ENCODE measurements at regions not wholly inside any gene's neighbourhood (a gene's known extent, or its start where the extent isn't known, plus 50 kb on each side); places are given as distances from the start of the nearest gene placed in this dataset.

DNA sequence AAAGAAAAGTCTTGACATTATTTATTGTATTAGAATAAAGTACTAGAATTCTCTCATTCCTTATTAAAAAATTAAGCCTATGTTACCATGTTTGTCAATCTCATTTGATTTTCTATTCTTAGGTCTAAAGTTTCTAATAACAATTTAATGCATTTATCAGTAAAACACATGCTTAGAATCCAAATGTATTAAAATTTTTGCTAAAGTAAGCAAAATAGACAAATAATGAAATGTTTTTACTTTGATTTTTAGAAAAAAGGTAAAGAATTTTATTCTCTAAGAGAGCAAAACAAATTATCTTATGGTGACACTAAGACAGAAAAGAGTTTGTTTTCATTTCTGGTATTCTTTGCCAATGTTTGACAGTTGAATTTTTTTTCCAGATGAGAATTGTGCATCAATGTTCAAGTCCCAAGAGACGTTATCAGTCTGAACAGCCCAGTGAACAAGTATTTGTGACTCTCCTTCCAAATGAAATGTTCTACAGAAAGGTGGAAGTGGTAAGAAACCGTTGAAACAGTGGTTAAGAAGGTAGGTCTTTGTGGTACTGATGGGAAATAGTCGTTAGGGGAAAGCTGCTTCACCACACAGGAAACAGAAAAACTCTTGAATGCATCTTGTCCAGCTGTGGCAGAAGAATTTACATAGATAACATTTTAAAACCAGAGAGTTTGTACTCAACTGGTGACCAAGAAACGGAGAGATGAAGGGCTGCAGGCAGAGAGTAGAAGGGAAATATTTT lies 402.5 kb downstream of the PTPRC start:
- no peak overlapping the region for H3K27ac ChIP-seq
- TF ChIP-seq, protein P1, sequence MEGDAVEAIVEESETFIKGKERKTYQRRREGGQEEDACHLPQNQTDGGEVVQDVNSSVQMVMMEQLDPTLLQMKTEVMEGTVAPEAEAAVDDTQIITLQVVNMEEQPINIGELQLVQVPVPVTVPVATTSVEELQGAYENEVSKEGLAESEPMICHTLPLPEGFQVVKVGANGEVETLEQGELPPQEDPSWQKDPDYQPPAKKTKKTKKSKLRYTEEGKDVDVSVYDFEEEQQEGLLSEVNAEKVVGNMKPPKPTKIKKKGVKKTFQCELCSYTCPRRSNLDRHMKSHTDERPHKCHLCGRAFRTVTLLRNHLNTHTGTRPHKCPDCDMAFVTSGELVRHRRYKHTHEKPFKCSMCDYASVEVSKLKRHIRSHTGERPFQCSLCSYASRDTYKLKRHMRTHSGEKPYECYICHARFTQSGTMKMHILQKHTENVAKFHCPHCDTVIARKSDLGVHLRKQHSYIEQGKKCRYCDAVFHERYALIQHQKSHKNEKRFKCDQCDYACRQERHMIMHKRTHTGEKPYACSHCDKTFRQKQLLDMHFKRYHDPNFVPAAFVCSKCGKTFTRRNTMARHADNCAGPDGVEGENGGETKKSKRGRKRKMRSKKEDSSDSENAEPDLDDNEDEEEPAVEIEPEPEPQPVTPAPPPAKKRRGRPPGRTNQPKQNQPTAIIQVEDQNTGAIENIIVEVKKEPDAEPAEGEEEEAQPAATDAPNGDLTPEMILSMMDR (conservative IDR thresholded peaks at IDR 0.05), result no peak

DNA sequence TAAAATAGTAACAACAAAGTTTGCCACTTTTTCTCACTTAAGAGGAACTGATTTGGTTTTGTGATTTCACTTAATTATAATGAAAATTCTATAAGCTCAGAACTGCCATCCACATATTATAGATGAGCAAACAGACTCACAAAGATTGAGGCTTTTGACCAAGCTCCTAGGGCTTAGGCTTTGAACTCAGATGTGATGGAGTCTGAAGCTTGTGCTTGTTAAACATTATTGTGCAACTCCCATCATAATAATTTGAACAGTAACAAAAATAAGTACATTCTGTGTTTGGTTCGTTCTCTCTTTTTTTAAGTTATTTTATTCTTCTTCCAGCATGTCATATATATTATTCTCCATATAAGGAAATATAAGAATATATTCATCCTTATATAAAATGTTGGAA lies 403.4 kb downstream of the PTPRC start:
- TF ChIP-seq, protein P1 (conservative IDR thresholded peaks at IDR 0.05), result no peak
- H3K27ac ChIP-seq, result no peak overlapping the region

DNA sequence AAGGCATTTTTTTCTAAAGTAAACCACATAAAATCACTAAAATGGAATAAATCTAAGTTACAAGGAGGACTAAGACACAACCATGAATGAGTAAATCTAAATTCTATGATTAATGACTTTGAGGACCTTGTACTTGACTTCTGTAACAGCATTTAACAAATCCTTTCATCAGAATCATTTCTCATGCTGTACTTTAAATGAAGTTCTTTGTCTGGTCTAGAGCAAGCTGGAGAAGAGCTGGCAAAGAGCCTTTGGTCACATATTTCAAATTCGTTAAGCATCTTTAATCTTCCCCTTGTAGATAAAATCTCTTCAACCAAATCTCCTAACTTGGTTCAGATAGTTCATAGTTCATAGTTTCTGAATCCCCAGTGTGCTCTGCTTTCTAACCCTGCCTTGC lies 405.4 kb downstream of the PTPRC start:
- TF ChIP-seq, protein P1 (conservative IDR thresholded peaks at IDR 0.05), result no peak
- no peak overlapping the region for H3K27ac ChIP-seq

DNA sequence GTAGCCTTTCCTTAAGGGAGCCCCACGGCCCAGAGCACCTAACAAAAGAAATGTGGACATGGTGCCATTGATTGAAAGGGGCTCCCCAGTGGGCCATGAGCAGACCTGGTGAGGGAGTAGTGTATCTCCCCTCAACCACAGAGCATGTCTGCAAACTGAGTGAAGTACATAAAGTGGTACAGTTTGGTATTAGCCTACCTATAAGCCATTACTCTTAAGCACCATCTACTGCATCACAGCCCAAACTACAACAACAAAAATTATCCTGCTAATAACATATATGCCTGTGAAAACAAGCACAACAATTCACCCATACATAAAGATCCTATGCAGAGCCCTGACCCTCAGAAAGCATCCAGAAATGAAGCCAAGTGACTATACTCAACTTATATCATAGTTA lies 407.8 kb downstream of the PTPRC start:
- H3K27ac ChIP-seq, result no peak overlapping the region

DNA sequence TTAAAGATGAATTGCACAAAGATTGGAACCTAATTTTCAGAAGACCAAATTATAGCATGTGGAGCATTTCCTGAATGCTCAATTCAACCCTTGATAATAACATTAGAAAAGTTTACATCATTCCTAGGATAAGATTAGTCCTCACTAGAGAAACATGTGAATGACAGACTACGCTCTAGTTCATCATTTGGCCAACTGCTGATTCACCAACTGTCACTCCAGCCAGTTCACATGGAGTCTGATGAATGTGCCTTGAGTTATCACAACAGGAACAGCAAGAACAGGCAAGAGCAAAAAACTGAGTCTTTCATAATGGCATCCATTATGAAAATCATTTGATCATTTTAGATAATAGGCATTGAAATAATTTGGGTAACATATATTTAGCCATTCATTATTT lies 415.9 kb downstream of the PTPRC start:
- H3K27ac ChIP-seq, result no peak overlapping the region
- TF ChIP-seq, protein P1 (conservative IDR thresholded peaks at IDR 0.05), result no peak

More for the DNA sequence above, 407.8 kb downstream of the PTPRC start:
- TF ChIP-seq, protein P1 (conservative IDR thresholded peaks at IDR 0.05), result no peak

DNA sequence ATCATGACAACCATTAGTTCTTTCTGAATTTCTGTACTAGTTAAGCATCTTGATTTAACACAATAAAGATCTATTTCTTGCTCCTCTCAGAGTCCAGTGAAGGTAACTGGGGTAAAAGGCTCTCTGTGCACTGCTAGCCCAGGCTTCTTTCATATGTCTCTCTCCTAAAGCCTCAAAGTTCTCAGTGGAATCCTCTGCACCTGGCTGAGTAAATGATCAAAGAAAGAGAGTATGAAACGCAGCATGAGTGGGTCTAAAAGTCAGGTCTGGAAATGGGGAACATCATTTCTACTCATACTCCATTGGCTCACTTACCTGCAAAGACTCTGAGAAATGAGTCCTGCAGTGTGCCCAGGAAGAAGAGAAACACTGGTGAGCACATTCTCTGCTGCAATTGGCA lies 418.5 kb downstream of the PTPRC start:
- H3K27ac ChIP-seq, result no peak overlapping the region
- TF ChIP-seq, protein P1 (conservative IDR thresholded peaks at IDR 0.05), result no peak

DNA sequence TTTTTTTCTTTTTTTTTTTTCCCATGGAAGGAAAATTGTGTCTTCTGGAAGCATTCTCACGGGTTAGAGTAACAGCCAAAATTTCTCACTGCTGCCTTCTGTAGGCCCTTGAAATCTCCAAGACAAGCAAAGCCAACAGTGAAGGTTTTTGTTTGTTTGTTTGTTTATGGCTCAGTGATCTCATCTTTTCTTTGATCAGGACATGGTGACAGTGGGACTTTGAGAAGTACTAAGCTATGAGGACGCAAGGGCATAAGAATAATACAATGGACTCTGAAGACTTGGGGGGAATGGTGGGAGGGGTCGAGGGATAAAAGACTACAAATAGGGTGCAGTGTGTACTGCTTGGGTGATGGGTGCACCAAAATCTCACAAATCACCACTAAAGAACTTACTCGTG lies 419.4 kb downstream of the PTPRC start:
- no peak overlapping the region for H3K27ac ChIP-seq
- TF ChIP-seq, protein P1 (conservative IDR thresholded peaks at IDR 0.05), result no peak

All from VCaP (cell line).